NCI-H2196 treated with DMSO at 0.1 percent for 48 hours (cell line): ENCODE measurements at regions not wholly inside any gene's neighbourhood (a gene's known extent, or its start where the extent isn't known, plus 50 kb on each side); places are given as distances from the start of the nearest gene placed in this dataset.
A peak's percentile ranks its signal among the peaks of the same experiment; 100 is the strongest.
"Not testable (repeated sequence)": the region's sequence is repeated elsewhere in the genome, so short reads cannot be mapped to it uniquely, and the experiment has no call there.

ENCODE experiments used
- DNase-seq: peaks from one replicate; lab custom pipeline; 2025; ENCODE audit not compliant: unreplicated experiment; lab: John Stamatoyannopoulos, UW

GRCh38 chr7:148507787-148508186 is 82.8 kb upstream of the C7orf33 start:
- DNase-seq: no peak

DNA sequence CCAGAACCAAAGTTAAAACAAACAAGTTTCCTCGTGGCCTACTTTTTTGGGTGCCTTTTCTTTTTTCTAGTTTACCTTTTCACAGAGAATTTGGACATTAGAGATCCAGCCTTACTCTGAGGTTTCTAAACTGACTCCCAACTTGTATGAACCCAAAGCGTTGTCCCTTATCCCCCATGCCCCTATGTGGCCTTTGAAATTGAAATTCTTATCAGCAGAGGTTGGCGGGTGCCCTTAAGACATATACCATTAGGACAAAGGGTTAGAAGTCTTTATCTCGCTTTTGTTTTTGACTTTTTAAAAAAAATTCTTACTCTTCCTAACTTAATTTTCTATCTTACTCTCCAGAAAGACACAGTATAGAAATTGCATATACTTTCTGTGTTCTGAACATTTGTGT is 76.3 kb upstream of the C7orf33 start:
- DNase-seq: no peak

DNA sequence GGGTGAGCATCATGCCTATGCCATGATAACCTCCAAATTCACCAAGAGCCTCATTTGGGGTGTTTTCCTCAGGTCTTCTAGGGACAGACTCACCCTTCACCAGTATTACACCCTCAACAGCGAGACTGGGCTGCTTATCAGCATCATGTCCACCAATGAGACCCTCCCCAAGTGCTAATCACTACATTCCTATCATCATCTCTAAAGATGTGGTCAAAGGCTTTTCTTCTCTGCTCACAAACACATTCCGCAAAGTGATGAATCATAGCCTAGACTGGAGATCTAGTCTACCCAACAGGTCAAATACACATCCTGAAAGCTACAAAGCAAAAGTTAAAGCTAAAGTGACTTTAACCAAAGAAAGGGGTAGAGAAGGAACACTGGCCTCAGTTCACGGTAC is 75.3 kb upstream of the C7orf33 start:
- DNase-seq: no peak

DNA sequence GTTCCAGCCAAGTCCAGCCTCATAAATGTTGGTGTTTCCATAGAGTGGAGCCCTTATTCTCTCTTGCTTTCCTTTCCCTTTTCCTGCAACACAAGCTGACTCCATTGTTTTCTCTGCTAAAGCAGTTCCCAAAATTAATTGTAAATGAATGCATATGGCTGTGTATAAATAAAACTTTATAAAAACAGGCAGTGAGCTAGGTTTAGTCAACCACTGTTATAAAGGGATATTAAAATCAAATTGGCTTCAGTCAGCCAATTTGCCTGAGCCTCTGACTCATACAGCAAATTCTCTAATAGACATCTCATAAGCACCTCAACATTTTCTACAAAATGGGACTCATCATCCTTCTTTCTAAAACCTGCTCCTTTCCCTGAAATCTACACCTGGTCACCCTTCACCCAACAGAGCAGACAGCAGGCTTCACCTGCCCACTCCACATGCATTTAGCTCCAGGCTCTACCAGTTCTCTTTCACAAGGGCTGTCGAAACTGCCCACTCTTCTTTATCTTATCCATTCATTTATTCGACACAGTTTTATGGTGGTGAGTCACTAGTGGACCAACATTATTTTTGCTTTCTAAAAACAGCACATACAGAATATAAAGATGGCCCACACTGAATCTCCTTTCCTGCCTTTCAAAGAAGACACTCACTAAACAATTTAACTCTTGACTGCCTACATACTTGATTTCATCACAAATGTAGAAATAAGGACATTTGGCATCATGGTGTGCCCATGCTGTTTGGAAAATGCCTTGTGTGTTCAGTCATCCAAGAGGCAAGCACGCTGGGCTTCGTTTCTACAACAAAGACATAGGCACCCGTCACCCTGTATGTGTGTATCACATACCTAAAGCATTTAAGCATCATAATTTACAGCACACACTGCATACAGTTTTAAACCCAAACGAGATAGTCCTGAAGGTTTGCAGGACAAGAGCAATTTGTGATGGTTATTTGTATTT is 74.6 kb upstream of the C7orf33 start:
- no peak for DNase-seq

DNA sequence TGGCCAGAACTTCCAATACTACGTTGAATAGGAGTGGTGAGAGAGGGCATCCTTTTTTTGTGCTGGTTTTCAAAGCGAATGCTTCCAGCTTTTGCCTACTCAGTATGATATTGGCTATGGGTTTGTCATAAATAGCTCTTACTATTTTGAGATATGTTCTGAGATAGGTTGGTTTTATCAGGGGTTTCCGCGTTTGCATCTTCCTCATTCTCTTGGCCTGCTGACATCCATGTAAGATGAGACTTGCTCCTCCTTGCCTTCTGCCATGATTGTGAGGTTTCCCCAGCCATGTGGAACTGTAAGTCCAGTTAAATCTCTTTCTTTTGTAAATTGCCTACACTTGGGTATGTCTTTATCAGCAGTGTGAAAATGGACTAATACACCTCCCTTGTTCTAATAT is 71.2 kb upstream of the C7orf33 start:
- DNase-seq: not testable (repeated sequence)

DNA sequence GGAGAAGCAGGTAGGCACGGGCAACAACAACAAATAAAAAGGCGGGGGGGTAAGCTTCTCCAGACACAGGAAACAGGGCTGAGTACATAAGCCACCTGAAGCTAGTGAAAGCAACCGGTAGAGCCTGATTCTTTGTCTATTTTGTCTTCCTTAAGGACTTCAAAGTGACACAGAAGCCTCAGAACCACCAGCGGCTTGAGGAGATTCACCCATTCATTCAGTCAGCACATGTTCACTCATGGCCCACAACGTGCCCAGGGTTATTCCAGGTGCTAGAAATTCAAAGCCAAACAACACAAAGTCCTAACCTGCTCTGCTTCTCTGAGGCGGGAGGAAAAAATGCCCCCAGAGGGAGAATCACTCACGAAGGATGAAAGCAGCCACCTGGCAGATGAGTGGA is 69.3 kb upstream of the C7orf33 start:
- DNase-seq: no peak

GRCh38 chr7:148523550-148523949 is 67.0 kb upstream of the C7orf33 start:
- DNase-seq: no peak

DNA sequence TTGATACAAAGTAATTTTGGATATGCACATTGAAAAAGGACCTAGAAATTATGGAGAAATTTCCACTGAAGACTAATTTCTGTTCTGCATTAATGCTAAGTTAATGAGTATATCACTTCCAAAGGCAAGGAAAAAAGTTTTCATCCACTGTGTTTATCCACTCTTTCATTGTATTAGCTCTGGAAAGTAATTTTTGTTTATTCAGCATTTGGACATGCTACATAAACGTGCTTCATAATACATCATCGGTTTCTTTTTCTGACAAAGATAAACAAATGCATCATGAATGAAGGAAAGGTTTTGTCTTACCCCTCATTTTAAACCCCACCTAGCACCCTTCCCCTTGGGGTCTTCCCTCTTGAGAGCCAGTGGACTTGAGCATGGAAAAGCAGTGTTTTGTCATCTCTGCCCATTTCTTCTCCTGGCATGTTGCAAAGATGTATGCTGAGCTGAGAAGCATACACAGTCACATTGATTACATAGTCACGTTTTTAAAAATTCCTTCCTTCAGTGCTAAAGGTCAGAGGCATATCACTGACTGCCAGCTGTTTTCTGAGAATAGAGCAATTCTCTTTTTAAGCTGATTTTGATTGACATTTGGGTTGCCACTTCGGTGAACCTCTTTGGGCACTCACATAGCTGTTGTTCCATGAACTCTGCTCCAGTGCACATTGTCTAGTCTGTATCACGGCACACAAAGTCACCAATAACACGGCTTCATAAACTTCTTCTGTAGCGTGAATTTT is 65.9 kb upstream of the C7orf33 start:
- no peak for DNase-seq

GRCh38 chr7:148527717-148528168 is 62.8 kb upstream of the C7orf33 start:
- DNase-seq: peak; percentile 51

GRCh38 chr7:148535217-148535616 is 55.3 kb upstream of the C7orf33 start:
- DNase-seq: no peak

DNA sequence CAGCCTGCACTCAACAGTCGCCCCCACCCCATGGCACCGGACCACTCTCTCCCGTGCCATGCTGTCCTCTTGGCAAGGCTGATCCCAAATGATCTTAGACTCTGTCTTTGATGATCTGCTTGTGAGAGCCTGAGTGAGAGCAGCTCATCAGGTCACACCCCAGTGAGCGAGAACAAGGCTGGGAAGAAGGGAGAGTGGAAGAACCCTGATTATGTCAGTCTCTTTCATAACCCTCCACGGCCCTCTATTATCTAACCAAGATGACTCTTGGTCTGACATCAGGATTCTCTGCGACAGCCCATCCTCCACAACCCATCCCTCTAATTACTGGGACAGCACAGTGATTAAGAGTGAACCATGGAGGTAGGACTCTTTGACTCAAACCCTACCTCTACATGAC is 53.1 kb upstream of the C7orf33 start:
- DNase-seq: no peak

DNA sequence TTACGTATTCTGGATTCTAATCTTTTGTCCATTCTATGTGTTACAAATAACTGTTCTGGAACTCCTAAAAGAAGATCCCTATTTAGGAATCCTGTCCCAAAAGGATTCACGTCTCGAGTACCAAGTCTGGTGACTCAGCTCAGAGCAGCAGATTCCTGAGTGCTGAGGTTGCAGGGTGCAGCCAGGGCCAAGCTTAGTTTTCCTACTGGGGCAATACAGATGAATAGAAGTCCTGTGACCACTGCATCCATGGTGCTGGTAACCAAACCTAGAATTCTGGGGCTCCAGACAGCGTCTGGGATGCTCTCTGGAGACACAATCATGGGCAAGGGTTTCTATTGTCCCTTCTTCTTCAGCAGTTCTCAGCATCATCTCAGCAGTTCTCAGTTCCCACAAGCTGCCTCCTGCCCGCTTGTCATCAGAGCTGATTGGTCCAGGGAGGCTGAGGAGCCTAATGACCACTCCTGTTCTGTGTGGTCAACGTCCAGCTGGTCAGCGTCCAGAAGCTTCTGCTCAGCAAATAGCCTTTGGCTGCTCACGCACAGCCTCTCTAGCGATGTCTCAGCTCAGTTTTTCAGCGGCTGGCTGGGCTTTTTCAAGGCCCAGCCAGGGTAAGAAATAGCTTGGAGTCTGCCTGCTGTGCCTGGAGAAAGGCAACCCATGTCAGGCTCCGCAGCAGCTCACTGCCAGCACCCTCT is 50.4 kb upstream of the C7orf33 start:
- DNase-seq: no peak
